Mammary epithelial cell (primary cell): ENCODE measurements at regions not wholly inside any gene's neighbourhood (a gene's known extent, or its start where the extent isn't known, plus 50 kb on each side); places are given as distances from the start of the nearest gene placed in this dataset.

Experiments
- CTCF ChIP-seq, 2 donors: IDR thresholded peaks in 1 of 2; conservative IDR thresholded peaks in 1 of 2; 2 replicates each; pipeline ENCODE4 v1.5.1; 2011 to 2012; ENCODE audit warnings: inconsistent platforms in 2 of 2, low read length in 2 of 2, mild to moderate bottlenecking in 2 of 2, control low read depth in 1 of 2, low read depth in 1 of 2; ENCODE audit not compliant: insufficient read depth in 1 of 2; ENCODE audit errors: extremely low read depth in 1 of 2
- EZH2 ChIP-seq: IDR thresholded peaks from 2 replicates; pipeline ENCODE4 v1.6.1; 2012; ENCODE audit warnings: low read length, inconsistent platforms, borderline replicate concordance

GRCh38 chr2:66699416-66699792 is 264.5 kb downstream of the MEIS1 start:
- no peak for TF ChIP-seq CTCF (conservative IDR thresholded peaks at IDR 0.05 in 1 of 2, IDR thresholded peaks at IDR 0.05 in 1 of 2; ENCODE audit: extremely low read depth in 1 of 2, insufficient read depth in 1 of 2, low read depth in 1 of 2, low read length in 2 of 2)
- no peak for TF ChIP-seq EZH2
